GM18907 (cell line): ENCODE measurements at regions not wholly inside any gene's neighbourhood (a gene's known extent, or its start where the extent isn't known, plus 50 kb on each side); places are given as distances from the start of the nearest gene placed in this dataset.

Source experiments
- ATAC-seq: cut with Tn5 transposase; IDR thresholded peaks from one replicate; pipeline ENCODE4 v1.9.1; 2021; ENCODE audit warnings: mild to moderate bottlenecking, moderate library complexity; ENCODE audit not compliant: unreplicated experiment

DNA sequence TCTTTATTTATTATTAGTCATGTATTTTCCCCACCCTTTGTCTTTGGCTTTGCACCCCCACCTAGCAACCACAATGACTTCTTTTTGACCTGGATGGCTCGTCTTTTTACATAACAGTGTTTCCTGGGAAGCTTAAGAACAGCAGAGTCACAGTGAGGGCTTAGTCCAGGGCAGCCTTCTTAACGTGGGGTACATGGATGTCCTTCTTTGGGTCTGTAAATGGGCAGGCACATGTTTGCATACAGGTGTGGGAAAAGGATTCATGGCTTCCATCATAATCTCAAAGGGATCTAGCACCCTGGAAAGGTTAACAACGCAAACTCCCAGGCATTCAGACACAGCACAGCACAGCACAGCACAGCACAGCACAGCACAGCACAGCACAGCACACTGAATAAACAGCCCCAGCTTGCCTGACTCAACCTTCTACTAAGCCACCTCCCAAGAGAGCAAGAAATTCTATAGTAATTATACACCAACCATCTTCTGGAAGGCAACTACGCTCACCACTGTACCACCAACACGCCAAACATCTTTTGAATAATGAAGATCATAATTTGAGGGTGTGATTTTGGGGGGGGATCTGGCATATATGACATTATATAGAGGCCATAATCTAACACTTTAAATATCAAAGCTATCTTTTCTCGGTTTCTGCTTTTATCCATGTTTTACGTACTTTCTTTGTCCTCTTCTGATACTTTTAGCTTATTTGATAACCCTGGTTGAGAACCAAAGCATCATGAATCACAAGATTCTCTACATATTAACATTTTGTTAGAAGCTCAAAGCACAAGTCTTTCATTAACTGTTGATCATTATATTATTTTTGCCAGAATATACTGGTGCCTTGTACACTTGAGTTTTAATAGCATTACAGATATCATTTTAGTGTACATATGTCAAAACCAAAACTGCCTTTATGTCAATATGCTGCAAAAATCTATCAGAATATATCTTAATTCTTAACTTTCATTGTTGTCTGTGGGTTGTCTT is 177.2 kb upstream of the KLF14 start:
- ATAC-seq: no peak

- ATAC-seq: peak; percentile 2
Observed at GRCh38 chr7:130912082-130912861, 178.3 kb upstream of the KLF14 start.

- peak; percentile 90 for ATAC-seq
Observed at GRCh38 chr7:130912862-130913638, 179.0 kb upstream of the KLF14 start.

DNA sequence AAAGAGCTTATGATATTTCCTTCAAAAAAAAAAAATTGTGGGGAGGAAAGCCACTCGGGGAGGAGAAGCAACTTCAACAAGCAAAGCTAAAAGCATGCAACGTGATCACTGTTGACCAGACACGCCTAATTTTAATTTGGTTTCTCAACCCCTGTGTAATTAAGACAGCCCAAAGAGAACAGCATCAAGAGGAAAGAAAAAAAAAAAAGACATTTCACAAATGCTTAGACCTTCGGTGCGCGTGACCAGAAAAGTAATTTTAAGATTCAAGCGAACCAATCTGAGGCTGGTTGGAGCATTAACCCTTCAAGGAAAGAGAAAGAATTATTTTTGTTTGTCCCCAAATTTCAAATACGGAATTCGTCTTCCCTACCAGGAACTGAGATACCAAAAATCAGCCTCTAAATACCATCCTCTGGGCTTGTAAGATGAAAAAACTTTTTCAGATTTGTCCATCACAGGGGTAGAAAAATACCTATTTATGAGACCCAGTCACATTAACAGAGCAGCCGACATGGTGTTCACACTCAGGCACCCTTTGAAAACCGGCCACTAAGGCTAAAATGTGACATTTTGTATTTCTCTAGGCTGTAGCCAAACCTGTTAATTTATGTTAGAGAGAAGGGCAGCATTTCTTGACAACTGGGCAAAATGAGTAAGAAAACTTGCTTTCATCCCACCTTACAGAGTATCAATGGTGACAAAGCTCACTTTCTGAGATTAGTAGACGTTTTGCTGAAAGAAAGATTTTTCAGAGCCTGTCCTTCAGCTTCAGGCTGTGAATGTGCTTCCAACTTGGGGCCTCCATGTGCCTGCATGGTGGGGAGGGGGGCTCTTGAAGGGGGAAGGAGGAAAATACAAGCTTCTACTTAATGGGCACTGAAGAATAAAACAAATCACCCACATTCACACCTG is 179.9 kb upstream of the KLF14 start:
- no peak for ATAC-seq

GRCh38 chr7:130914554-130915294 is 180.7 kb upstream of the KLF14 start:
- no peak for ATAC-seq

DNA sequence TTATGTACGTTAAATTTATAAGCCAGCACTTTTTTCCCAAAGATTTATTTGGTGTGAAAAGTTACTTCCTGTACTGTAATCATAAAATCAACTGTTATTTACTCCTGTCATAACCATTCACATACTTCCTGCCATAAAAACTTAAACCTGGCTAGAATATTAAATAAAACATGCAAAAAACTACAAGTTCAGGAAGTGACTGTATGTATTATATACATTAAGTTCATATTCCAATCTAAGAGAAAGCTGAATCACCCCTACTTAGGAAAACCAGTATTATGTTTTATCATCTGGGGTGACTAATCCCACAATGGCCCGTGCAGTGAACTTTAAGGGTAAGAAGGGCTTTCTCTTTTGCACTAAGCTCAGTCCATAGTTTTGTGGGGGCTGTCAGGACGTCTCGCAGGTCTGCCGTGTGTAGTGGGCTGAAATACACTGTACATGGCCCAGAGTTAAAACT is 183.7 kb upstream of the KLF14 start:
- ATAC-seq: no peak

- no peak for ATAC-seq
Observed at GRCh38 chr7:130918129-130919052, 184.4 kb upstream of the KLF14 start.

DNA sequence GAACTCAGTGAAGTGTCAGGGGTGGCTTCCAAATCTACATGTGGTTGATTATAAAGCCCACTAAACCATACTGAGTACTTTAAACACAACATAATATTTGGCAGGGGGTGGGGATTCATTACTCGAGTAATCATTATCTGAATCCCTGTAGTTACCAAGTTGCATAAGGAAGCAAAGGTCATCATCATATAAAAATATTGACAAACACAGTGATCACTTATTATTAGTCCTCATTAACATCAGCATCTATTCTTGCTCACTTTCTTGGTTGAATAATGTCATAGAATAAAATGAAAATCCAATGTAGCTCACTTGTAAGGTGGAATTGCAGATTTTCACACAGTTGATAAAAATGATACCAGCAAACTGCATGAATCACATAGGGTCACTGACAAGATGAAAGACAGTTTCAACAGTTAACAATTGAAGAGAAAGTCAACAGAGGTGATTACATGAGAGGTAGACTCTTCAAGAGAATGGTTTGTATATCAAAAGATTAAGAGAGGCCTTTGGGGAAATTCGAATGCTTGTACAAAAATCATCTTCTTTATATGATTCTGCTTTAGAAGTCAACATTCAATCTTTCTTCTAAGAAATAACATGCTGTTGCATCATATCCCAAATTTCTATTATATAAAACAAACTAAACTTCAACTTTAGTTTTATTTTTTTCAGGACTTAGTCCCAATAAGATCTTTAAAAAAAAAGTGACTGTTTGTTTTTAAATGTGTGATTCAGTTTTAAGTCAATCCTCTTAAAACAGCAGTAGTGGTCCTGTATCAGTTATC is 185.5 kb upstream of the KLF14 start:
- no peak for ATAC-seq

DNA sequence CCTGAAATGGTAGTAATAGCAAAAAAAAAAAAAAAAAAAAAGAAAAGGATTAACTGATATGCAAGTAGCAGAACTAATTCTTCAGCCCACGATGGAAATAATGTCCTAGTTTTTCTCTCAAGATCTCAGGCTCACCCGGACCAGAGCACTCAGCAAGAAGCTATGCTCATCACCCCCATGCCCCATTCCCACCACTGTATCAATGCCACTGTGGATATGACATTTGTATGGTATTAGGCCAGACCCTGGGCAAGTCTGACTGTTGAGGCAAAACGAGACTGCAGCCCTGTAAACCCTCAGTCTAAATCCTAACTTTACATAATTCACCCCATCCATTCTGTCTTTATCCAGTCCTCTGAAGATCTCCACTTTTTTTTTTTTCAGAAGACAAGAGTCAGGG is 186.1 kb upstream of the KLF14 start:
- ATAC-seq: no peak

GRCh38 chr7:130921391-130922180 is 187.6 kb upstream of the KLF14 start:
- ATAC-seq: no peak

GRCh38 chr7:130922206-130923112 is 188.5 kb upstream of the KLF14 start:
- ATAC-seq: no peak

GRCh38 chr7:130923365-130923764 is 189.4 kb upstream of the KLF14 start:
- no peak for ATAC-seq

- ATAC-seq: no peak
Observed at GRCh38 chr7:130923930-130924329, 189.9 kb upstream of the KLF14 start.

GRCh38 chr7:130925136-130925794 is 191.3 kb upstream of the KLF14 start:
- no peak for ATAC-seq
